ENCODE measurements at regions not wholly inside any gene's neighbourhood (a gene's known extent, or its start where the extent isn't known, plus 50 kb on each side); places are given as distances from the start of the nearest gene placed in this dataset.

GRCh38 chr14:97277711-97278110, 480.5 kb downstream of the VRK1 start:
- no peak for TF ChIP-seq NR2C2 (CRISPR knock-in tag; IDR thresholded peaks at IDR 0.05)
- no peak for TF ChIP-seq SP1 (CRISPR knock-in tag; conservative IDR thresholded peaks at IDR 0.05)
- no peak for TF ChIP-seq NFYB (CRISPR knock-in tag; conservative IDR thresholded peaks at IDR 0.05; ENCODE audit: low read depth)
- no peak for TF ChIP-seq STAT6 (CRISPR knock-in tag; conservative IDR thresholded peaks at IDR 0.05; ENCODE audit: low read depth)
- no peak for TF ChIP-seq CTCF (IDR thresholded peaks at IDR 0.05)
- no peak for TF ChIP-seq IRF1 (CRISPR knock-in tag; IDR thresholded peaks at IDR 0.05)
- TF ChIP-seq JUN (CRISPR knock-in tag; IDR thresholded peaks at IDR 0.05): no peak
- TF ChIP-seq ZNF532 (CRISPR knock-in tag; IDR thresholded peaks at IDR 0.05; ENCODE audit: borderline replicate concordance): no peak
- TF ChIP-seq TEAD4 (CRISPR knock-in tag; IDR thresholded peaks at IDR 0.05): no peak
- TF ChIP-seq SOX15 (CRISPR knock-in tag; IDR thresholded peaks at IDR 0.05): no peak
- no peak for TF ChIP-seq ETV6 (CRISPR knock-in tag; IDR thresholded peaks at IDR 0.05)
- TF ChIP-seq ESRRA (CRISPR knock-in tag; IDR thresholded peaks at IDR 0.05; ENCODE audit: borderline replicate concordance): no peak
- no peak for TF ChIP-seq ZNF512 (CRISPR knock-in tag; IDR thresholded peaks at IDR 0.05; ENCODE audit: borderline replicate concordance)
- no peak for TF ChIP-seq SMAD3 (CRISPR knock-in tag; IDR thresholded peaks at IDR 0.05; ENCODE audit: borderline replicate concordance)

All from WTC11 (cell line).